Spleen (tissue), 11 donors: ENCODE measurements at regions not wholly inside any gene's neighbourhood (a gene's known extent, or its start where the extent isn't known, plus 50 kb on each side); places are given as distances from the start of the nearest gene placed in this dataset.

Experiments
- DNase-seq: peaks from one replicate; pipeline ENCODE4 v3.0.0-alpha.2; 2020
- H3K27ac ChIP-seq, 8 donors: fragments of 200-600 bp; sonication (generic) in 7 of 8; 1 replicate in 4 of 8; 2 replicates in 4 of 8; pipeline versions ENCODE4 v1.5.0 to v1.8.0; 2016 to 2021; ENCODE audit warnings: inconsistent platforms in 4 of 8, mild to moderate bottlenecking in 4 of 8, moderate library complexity in 1 of 8
- H3K27me3 ChIP-seq, 7 donors: fragments of 200-600 bp; sonication (generic) in 6 of 7; replicated peaks in 1 of 7; 1 replicate in 4 of 7; 2 replicates in 3 of 7; pipeline versions ENCODE4 v1.5.0 to v1.8.0; 2016 to 2021; ENCODE audit warnings: inconsistent platforms in 3 of 7, mild to moderate bottlenecking in 1 of 7
- H3K36me3 ChIP-seq, 6 donors: fragments of 200-600 bp; sonication (generic) in 5 of 6; 1 replicate in 4 of 6; 2 replicates in 2 of 6; pipeline versions ENCODE4 v1.5.0 to v1.8.0; 2016 to 2021; ENCODE audit warnings: inconsistent platforms in 2 of 6
- H3K4me1 ChIP-seq, 6 donors: fragments of 200-600 bp; sonication (generic) in 5 of 6; 1 replicate in 3 of 6; 2 replicates in 3 of 6; pipeline versions ENCODE4 v1.5.0 to v1.8.0; 2016 to 2021; ENCODE audit warnings: inconsistent platforms in 3 of 6
- H3K4me3 ChIP-seq, 8 donors: fragments of 200-600 bp; sonication (generic) in 7 of 8; 1 replicate in 4 of 8; 2 replicates in 4 of 8; pipeline versions ENCODE4 v1.5.0 to v1.8.0; 2016 to 2021; ENCODE audit warnings: inconsistent platforms in 4 of 8, mild to moderate bottlenecking in 4 of 8, moderate library complexity in 2 of 8
- H3K9me3 ChIP-seq, 8 donors: fragments of 200-600 bp; sonication (generic) in 7 of 8; 1 replicate in 4 of 8; 2 replicates in 4 of 8; pipeline versions ENCODE4 v1.5.0 to v1.8.0; 2016 to 2021; ENCODE audit warnings: inconsistent platforms in 4 of 8
- CTCF ChIP-seq, 11 experiments: fragments of 200-600 bp in 7 of 11; fragments of 450-650 bp in 4 of 11; sonication (generic) in 4 of 11; IDR thresholded peaks in 8 of 11; conservative IDR thresholded peaks in 3 of 11; 1 replicate in 7 of 11; 2 replicates in 4 of 11; pipeline versions ENCODE4 v1.4.0 to v1.8.0; 2016 to 2021; ENCODE audit warnings: antibody characterized with exemption in 11 of 11, inconsistent platforms in 4 of 11, mild to moderate bottlenecking in 1 of 11
- POLR2A ChIP-seq, 3 donors: fragments of 450-650 bp; IDR thresholded peaks; one replicate each; pipeline ENCODE4 v1.5.1; 2017; ENCODE audit warnings: antibody characterized with exemption in 3 of 3, mild to moderate bottlenecking in 1 of 3
- POLR2AphosphoS5 ChIP-seq, 3 donors: sonication (generic); formaldehyde crosslinking; IDR thresholded peaks; one replicate each; pipeline ENCODE4 v1.5.1; 2017; ENCODE audit warnings: antibody characterized with exemption in 3 of 3
- WGBS, 5 donors: extraction: QIAGEN DNeasy Blood & Tissue Kit in 3 of 5; methylation state at CpG; one replicate each; pipeline versions ENCODE4 v1.1.5 to v1.1.7; 2013 to 2018; 5-methylcytosine and 5-hydroxymethylcytosine counted together
- intact Hi-C: fragments of 100-400 bp; cut with DNase I; formaldehyde crosslinking; loops from one replicate; pipeline ENCODE4 v1.15.0; 2023; ENCODE audit warnings: low total_unique reads
- donor health status: healthy with polysubstance abuse.
- donor health status: DM: no; HTN: no; CAD: no; lungs with moderate emphysema.
- donor health status: DM: no; HTN: no; CAD: no.
- donor health status: Bipolar disorder and iron deficiency.
- donor health status: healthy.
- donor health status: DM: no; HTN: no; CAD: no.
- donor health status: DM: yes; HTN: yes; CAD: no.

GRCh38 chr5:38018016-38018415 lies 178.2 kb upstream of the GDNF start:
- peaks cover 0 to 4% (median 0%) of the 10 kb centered on the region in 7 donors for H3K27me3 ChIP-seq
- H3K4me3 ChIP-seq, result no peak overlapping the region
- DNase-seq, result no peak
- no peak for TF ChIP-seq POLR2AphosphoS5 (IDR thresholded peaks at IDR 0.05)
- TF ChIP-seq POLR2A (IDR thresholded peaks at IDR 0.05), result no peak
- TF ChIP-seq CTCF (IDR thresholded peaks at IDR 0.05 in 8 of 11, conservative IDR thresholded peaks at IDR 0.05 in 3 of 11), result no peak
- H3K9me3 ChIP-seq, result no peaks in the 10 kb centered on the region
- 81 to 86% (median 84%) methylated on average over 6 of the region's 6 CpGs for WGBS, 5 donors
- H3K27ac ChIP-seq, result no peak overlapping the region
- H3K36me3 ChIP-seq, result no peaks in the 10 kb centered on the region
- H3K4me1 ChIP-seq, result no peaks in the 10 kb centered on the region
- intact Hi-C loops, result no loop called here

DNA sequence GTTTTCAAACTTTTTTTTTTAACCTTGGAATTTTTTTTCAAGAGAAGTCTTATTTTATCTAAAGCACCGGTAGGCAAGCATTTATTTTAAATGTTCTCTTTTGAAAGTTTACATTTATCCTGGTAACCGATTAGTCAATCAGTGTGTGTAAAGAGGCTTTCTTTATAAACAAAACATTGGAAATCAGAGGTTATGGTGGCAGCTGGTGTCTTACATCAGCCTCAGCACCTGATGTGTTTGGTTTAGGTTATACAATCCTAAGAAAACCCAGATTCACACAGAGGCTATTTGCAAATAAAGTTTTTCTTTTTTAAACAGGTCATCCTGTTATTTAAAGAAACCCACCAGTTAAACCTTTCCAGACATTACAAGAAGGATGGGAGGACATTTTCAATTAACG lies 173.3 kb upstream of the GDNF start:
- H3K9me3 ChIP-seq, result no peaks in the 10 kb centered on the region
- TF ChIP-seq POLR2AphosphoS5 (IDR thresholded peaks at IDR 0.05) (no peak), CTCF (IDR thresholded peaks at IDR 0.05 in 8 of 11, conservative IDR thresholded peaks at IDR 0.05 in 3 of 11) (no peak), POLR2A (IDR thresholded peaks at IDR 0.05) (no peak)
- intact Hi-C loops, result no loop called here
- DNase-seq, result no peak
- H3K27me3 ChIP-seq, result peaks cover 0 to 4% (median 0%) of the 10 kb centered on the region in 7 donors
- H3K4me1 ChIP-seq, result no peaks in the 10 kb centered on the region
- no peak overlapping the region for H3K27ac ChIP-seq
- no peaks in the 10 kb centered on the region for H3K36me3 ChIP-seq
- H3K4me3 ChIP-seq, result no peak overlapping the region
- WGBS, 5 donors, result 63 to 80% (median 75%) methylated on average over 3 of the region's 3 CpGs

DNA sequence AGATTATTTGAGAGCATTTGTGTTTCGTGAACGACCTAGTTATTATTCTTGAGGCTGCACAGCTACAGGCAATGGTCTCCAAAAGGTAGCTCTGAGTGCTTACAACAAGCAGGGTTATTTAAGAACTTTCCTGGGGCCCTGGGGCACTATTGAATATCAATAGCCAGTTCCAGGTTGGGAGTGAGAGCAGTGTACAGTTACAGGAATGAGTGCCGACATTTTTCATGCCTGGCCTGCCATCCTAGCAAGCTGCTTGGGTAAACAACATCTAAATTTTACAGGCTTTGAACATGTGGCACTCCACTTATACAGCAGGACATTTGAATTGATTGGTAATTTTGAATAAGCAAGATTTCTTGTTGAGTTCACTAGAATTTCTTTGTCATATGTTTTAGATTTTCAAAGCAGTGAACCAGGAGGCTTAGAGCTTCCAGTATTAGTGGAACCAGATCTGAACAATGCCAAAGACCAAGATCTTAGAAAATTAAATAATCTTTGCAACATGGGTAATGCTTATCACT lies 171.9 kb upstream of the GDNF start:
- WGBS, 5 donors, result 66 to 76% (median 72%) methylated on average over 3 of the region's 3 CpGs
- Histone ChIP-seq H3K4me1 (no peaks in the 10 kb centered on the region), H3K36me3 (no peaks in the 10 kb centered on the region), H3K27ac (no peak overlapping the region), H3K9me3 (no peaks in the 10 kb centered on the region), H3K27me3 (peaks cover 0 to 1% (median 0%) of the 10 kb centered on the region in 7 donors), H3K4me3 (no peak overlapping the region)
- TF ChIP-seq POLR2A (IDR thresholded peaks at IDR 0.05), result no peak
- no peak for TF ChIP-seq POLR2AphosphoS5 (IDR thresholded peaks at IDR 0.05)
- TF ChIP-seq CTCF (IDR thresholded peaks at IDR 0.05 in 8 of 11, conservative IDR thresholded peaks at IDR 0.05 in 3 of 11), result no peak
- no peak for DNase-seq
- intact Hi-C loops, result no loop called here

- no peak overlapping the region for H3K27ac ChIP-seq
- no peak overlapping the region for H3K4me3 ChIP-seq
- TF ChIP-seq POLR2AphosphoS5 (IDR thresholded peaks at IDR 0.05) (no peak), CTCF (IDR thresholded peaks at IDR 0.05 in 8 of 11, conservative IDR thresholded peaks at IDR 0.05 in 3 of 11) (no peak), POLR2A (IDR thresholded peaks at IDR 0.05) (no peak)
- intact Hi-C loops, result no loop called here
- no peaks in the 10 kb centered on the region for H3K27me3 ChIP-seq
- 55 to 89% (median 81%) methylated on average over 2 of the region's 2 CpGs for WGBS, 5 donors
- DNase-seq, result no peak
- no peaks in the 10 kb centered on the region for H3K4me1 ChIP-seq
- H3K9me3 ChIP-seq, result no peaks in the 10 kb centered on the region
- H3K36me3 ChIP-seq, result no peaks in the 10 kb centered on the region
These were observed 170.0 kb upstream of the GDNF start for GRCh38 chr5:38009749-38010358.
